NCI-H345 (cell line): ENCODE measurements at regions not wholly inside any gene's neighbourhood (a gene's known extent, or its start where the extent isn't known, plus 50 kb on each side); places are given as distances from the start of the nearest gene placed in this dataset.
A peak's percentile ranks its signal among the peaks of the same experiment; 100 is the strongest.

Source experiments
- DNase-seq: peaks from one replicate; lab custom pipeline; 2025; lab: John Stamatoyannopoulos, UW

DNA sequence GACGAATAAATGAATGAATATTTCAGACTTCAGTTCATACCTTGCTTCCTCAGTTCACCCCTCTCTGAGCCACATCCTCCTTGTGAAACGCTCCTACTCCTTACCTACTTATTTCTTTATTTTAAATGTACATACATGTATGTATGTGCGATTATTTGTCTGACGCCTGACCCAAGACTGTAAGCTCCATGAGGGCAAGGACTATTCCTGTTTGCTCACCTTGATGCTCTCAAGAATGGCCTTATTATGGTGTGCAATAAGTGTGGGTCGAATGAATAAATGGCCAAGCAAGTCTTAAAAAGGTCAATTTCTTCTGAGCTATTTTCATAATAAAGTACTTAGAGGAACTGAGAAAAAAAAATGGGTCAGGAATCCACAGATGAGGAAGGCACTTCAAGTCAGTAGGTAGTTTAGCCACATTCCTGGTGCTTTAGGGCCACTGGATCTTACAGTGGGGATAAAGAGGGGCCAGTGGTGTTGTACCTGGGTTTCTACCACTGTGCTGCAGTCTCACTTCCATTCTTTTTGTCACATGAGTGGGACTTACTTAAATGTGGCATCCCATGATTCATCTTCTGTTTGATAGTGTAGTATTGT lies 74.7 kb downstream of the SDC1 start:
- no peak for DNase-seq

- no peak for DNase-seq
Measured at GRCh38 chr2:20149703-20150030, 75.3 kb downstream of the SDC1 start.

- no peak for DNase-seq
Measured at GRCh38 chr2:20148923-20149702, 75.8 kb downstream of the SDC1 start.

DNA sequence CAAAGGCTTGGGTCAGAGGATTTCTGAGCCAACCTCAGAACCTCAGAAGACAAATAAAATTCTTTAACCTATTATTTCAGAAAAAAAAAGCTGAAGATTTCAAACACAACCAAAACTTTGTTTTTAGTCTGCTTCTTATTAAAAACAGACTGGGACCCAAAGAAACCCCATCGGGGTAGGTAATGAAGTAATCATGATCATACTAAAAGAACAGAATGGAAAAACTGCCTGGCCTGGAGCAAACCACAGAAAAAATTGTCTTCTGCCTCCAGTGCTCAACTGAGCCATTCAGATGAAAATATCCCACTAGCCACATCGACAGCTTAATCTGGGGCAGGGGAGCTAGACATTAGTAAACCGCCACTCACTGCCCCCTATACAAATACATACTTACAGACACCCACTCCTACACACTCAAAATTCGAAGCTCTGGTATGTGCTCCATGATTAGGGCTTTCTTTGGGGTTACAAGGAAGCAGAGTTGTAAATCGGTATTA lies 76.5 kb downstream of the SDC1 start:
- DNase-seq: no peak

GRCh38 chr2:20147351-20147750 lies 77.6 kb downstream of the SDC1 start:
- no peak for DNase-seq

- DNase-seq: no peak
Measured at GRCh38 chr2:20146401-20146800, 78.5 kb downstream of the SDC1 start.

DNA sequence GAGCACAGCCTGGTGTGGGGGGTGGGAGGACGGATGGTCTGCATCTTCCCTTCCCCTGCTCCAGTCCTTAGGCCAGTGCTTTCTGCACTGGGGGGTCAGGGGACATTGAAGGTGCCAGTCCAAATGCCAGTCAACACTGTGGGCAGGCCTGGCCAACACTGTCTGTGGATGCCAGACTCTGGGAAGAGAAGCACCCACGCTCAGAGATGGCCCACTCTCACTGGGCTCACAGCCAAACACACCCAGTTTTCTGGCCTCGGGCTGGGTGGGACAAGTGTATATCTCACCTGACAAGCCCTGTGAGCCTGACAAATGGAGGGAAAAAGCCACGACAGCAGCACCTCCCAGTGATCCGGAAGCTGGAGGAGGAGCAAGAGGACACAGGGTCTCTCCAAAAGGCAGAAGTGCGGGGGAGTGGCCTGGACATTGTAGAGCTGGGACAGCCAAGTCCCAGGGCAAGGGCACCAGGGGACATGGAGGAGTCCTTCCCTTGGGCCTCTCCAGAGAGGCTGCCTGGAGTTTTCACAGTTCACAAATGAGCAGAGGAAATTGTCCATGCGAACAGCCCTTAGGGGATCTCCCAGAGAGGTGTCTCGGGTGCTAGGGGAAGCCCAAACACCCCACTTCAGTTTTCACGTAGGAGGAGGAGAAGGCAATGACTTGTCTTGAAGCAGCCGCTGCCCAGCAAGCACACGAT lies 79.3 kb downstream of the SDC1 start:
- DNase-seq: peak; percentile 15

GRCh38 chr2:20144861-20145260 lies 80.1 kb downstream of the SDC1 start:
- DNase-seq: no peak

DNA sequence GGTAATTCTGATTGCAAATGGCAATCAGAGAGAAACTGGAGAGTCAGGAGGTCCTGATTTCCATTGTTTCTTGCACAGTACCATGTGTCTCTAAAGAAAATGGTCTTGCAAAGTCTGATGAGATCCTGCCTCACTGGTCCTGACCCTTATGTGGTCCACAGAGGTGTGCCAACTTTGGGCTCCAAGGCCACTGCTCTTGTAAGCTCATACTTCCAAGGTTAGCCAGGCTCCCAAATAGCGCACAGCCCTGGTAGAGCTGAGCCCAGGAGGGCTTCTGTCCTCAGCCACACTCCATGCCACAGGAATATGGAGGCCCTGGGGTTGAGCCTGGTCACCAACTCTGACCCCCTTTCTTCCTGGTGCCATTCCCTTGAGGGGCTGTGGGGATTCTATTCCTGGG lies 80.7 kb downstream of the SDC1 start:
- no peak for DNase-seq

- DNase-seq: no peak
Measured at GRCh38 chr2:20143263-20143662, 81.7 kb downstream of the SDC1 start.

GRCh38 chr2:20141806-20142205 lies 83.1 kb downstream of the SDC1 start:
- no peak for DNase-seq

DNA sequence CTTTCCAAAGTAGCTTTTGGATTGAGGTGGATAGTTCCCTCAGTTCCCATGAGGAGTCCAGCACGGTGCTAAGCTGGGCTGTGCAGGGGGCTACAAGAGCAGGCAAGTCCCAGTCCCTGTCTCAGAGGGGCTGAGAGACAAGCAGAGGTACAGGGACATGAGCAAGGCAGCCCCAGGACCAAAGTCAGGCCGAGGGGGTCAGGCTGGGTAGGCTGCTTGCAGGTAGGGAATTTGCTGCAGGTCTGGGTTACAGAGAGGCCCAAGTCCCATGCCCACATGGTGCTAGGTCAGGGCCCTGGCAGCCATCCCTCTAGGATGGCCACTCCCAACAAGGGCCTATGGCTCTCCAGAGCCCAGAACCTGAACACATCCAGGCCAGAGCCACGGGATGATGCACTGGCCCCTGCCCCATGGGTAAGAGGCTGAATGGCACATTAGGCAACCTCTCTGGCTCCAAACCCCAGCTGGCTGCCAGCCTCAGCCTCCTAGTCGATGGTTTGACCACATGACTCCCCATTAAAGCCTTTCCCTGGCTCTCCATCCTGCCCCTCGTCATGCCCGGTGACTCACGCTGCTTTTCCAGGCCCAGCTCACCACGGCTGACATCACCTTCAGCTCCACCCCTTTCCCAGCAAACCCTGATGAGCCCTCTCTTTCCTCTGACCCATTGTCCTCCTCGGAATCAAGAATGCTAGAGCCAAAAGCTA lies 83.7 kb downstream of the SDC1 start:
- no peak for DNase-seq

DNA sequence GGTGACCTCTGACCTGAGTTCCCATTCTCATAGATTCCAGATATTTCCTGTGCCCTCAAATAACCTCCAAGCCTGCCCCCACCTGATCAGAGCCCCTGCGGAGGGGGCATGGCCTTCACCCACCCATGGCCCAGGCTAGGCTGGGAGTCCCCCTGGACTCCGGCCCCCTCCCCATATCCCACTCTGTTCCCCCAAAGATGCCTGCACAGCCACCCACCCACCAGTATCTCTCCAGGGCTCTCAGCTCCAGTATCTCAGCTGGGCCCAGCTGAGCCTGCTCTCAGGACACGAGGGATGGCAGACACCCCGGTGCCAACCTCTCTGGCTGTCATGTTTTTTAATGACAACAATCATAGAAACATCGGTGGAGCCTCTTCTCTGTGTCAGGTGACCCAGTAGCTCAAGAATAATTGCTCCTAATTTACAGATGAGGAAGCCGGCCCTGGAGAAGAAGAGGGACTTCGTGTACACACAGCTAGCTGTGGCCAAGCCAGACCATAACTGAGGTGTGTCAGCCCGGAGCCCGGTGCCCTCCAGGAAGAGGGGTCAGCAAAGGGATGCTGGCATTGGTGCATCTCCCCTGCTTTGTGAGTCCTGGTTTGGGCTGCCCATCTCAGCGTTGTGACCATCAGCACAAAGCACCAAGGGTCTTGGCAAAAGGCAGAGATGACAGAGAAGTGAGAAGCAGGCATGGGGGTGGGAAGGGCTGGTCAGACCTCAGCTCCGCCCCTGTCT lies 84.4 kb downstream of the SDC1 start:
- DNase-seq: no peak

GRCh38 chr2:20139407-20140172 lies 85.3 kb downstream of the SDC1 start:
- no peak for DNase-seq

GRCh38 chr2:20138696-20139095 lies 86.2 kb downstream of the SDC1 start:
- DNase-seq: no peak

GRCh38 chr2:20137884-20138283 lies 86.5 kb upstream of the LAPTM4A start:
- DNase-seq: no peak

DNA sequence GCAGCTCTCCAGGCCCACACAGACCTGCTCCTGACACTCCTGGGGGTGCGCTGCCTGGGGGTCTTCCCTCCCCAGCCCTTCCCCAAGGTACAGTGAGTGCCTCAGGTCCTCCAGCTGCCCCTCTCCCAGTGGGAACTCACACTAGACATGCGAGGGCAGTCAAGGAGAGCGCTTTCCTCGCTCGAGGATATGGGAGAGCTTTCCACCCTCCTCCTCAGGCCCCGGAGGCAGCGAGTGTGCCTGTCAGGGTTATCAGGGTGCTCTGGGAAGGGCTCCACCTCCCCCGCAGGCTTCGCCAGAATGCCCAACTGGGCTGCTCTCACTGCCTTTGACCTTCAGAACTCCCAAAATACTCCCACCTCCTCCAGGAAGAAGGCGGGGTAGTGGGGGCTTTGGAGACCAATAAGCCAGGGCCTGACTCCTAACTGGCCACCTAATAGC lies 85.7 kb upstream of the LAPTM4A start:
- no peak for DNase-seq

GRCh38 chr2:20136149-20136548 lies 84.7 kb upstream of the LAPTM4A start:
- DNase-seq: no peak

DNA sequence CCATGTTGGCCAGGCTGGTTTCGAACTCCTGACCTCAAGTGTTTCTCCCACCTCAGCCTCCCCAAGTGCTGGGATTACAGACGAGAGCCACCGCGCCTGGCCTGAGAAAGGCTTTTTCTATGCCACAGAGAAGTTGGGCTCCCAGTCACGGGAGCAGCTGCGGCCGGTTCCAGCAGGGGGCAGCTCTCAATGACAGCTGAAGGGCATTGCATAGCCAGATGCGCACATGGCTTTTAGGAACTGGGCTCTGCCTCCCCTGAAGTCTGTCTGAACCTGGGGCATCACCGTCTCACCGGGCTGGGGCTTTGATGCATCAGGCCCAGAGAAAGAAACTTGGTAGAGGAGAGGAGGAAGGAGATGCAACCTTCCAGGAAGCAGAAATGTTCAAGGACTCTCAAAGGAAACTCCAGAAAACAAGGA lies 84.2 kb upstream of the LAPTM4A start:
- peak; percentile 62 for DNase-seq

DNA sequence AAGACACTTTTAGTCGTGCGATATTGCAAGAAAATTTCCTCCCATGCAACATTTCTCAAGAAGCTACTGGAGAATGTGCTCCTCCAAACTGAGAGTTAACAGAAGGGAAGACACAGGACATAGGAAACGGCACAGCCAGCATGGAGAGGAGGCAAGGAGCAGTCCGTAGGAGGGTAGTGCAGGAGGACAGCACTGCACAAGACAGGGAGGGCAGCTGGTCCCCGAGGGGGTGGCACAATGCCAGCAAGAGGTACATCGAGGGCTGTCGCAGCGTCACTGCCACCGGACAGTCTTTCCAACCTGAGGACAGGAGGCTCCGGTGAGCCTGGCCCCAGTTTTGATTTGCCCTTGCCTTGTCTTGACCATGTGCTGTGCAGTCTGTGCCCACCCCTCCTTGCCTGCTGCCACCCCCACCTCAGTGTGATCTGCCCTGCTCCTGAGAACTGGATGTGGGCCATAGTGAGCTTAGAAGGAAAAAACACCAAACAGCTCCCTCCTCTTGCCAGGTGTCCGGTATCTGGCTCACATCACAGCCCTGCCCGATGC lies 81.6 kb upstream of the LAPTM4A start:
- no peak for DNase-seq
